EH (cell line): ENCODE measurements at regions not wholly inside any gene's neighbourhood (a gene's known extent, or its start where the extent isn't known, plus 50 kb on each side); places are given as distances from the start of the nearest gene placed in this dataset.

ENCODE experiments used
- DNase-seq: peaks from one replicate; pipeline ENCODE4 v3.0.0-alpha.2; 2015; ENCODE audit warnings: low read depth

DNA sequence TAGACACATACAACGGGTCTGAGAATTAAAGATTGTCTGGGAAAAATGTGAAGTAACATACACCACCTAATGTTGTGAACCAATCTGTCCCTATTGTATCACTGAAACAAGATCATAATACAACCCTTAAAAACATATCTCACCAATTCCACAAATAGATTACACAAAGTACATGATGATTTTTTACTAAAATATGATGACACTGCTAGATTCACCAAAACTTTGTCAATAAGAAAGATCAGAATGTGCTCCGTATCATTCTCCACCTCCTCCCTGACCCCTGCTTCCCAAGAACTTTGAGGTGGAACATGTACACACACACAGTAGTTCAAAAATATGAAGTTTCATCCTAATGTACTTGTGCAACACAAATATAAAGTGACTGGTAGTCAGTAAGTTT, 862.0 kb downstream of the PCDH18 start:
- DNase-seq = no peak

DNA sequence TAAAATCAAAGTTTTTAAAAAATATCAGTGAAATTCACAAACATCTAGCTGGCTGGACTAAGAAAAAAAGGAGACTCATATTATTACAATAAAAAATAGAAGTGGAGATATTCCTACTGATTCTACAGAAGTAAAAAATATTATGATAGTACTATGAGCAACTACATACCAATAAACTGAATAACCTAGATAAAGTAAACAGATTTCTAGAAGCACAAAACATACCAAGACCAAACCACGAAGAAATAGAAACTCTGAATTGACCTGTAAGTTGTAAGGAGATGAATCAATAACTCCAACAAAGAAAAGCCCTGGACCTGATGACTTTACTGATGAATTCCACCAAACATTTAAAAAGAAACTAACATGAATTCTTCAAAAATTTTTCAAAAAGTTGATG, 867.3 kb downstream of the PCDH18 start:
- no peak for DNase-seq

DNA sequence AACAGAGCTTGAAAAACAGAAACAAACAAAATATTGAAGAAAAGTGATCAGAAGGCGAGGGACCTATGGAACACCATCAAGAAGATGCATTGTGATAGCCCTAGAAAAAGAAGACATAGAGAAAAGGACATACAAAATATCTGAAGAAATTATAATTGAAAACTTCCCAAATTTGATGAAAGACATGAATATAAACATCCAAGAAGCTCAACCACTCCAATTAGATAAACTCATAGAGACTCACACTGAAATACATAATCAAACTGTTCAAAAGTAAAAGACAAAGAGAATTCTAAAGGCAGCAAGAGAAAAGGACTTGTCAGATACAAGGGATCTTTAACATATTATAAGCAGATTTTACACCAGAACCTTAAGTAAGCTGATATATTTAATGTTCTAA, 869.8 kb downstream of the PCDH18 start:
- DNase-seq = no peak

DNA sequence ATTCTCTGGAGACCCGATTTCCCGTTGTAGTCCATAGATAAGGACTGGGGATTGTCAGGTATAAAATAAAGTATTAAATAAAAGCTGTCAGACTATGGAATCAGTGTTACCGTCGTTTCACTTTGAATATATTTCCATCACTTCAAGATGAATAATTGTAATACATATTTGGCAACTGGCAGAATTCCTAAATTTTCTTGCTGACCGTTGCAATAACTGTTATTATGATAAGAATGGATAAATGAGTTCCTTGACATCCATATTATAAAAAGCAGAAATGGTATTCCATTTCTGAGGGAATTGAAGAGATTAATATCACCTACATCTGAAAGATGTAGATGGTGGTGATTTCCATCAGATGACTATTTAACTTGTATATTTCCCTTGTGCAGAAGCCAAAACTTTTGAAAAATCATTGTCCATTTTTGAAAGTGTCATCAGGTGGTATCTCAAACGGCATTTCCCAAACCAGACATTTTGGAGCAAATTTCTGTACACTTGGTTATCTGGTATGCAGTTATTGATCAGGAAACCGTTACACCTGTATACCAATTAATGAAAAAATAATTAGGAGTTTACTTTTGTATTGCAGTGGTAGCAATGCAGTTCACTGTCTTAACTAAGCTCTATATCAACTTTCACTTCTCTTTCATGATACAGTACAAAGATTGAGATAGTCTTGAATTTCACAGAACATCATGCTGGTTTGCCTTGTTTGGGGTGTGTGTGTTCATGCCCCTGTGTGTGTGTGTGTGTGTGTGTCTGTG, 878.5 kb downstream of the PCDH18 start:
- DNase-seq = no peak

DNA sequence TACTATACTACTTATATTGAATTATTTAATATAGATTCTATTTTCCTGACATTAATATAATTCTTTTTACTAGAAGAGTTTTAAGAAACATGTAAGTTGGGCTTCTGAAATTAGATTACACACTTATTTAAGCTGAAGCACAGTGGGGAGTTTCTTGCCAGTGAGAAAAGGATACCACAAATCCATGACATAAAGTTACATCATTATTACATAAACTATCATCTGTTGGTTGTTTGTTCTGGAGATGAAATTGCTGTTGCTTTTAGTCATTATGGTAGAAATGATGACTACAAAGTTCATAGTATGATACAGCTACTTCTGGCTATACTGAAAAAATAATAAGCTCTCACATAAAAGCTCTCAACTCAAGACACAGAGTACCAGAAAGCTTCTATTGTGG, 880.4 kb downstream of the PCDH18 start:
- no peak for DNase-seq

DNA sequence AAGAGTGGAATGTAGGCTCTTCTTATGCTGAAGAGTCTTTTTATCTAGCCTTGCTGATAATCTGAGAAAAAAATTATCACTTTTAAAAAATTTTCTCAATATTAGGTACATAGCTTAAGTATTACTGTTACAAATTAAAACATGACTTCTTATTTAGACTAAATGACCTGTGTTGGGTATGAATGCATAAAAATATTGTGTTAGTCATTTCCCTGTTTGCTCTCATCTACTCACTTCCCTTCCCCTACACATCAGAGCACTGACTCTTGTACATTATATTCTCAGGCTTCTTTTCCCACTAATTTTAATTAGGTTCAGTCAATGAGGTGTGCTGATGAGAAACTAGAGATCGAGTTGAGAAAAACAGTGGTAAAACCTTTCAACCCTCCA, 881.0 kb downstream of the PCDH18 start:
- DNase-seq = no peak

DNA sequence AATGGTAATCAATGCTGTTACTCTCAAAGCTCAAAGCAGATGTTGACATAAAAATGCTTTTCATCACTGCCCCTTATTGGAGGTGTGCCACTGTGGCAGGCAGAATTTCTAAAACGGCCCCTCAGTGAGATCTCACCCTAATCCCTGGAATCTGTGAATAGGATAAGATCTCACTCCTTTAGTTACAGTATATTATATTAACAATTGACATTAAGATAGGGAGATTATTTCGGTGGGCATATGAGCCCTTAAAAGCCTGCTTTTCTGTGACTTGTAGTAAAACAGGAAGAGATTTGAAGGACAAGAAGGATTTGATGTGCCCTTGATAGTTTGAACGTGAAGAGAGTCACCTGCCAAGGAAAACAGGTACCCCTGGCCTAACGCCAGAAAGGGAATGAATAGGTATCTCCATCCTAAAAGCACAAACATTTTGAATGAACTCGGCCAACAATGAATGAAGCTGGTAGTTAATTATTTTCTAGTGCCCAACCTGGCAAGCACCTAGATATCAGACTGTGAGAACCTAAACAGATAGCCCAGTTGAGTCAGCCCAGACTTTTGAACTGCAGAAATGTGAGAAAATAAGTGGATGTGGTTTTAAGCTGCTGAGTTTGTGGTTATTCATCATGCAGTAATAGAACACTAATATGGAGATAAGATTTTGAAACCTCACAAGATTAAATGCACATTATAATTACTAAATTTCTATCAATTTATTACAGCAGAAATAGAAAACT, 881.6 kb downstream of the PCDH18 start:
- DNase-seq = no peak

GRCh38 chr4:136644279-136644678, 888.0 kb downstream of the PCDH18 start:
- DNase-seq = no peak

GRCh38 chr4:136643416-136643815, 888.9 kb downstream of the PCDH18 start:
- DNase-seq = no peak

DNA sequence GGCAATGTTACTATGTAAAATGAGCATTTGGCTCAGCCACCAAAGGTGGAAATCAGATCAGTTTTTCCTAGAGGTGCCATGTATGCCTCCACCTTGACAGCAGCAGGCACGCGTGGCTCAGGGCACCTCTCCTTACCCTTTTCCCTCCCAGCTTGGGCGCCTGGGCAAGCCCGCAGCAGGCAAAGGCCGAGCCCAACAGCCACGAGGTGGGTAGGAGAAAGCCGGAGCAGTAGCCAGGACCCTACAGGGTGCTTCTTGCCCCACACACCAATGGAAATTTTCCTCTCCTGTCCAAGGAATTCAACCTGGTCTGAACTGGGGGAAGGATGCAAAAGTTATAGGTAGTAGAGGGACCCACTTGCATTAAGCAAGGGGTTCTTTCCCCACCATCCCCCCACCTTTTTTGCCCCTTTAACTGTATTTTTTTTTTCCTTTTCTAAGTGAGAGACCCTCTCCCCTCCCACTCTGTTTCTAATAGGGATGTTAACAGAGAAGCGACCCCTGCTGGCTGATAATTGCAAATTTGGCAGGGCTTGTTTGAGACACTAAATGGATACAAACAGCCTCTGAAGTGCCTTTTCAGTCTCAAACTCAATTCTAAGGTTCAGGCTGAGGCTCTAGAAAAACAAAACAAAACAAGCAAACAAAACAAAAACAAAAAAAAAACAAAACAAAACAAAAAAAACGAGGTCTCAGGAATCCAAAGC, 895.1 kb downstream of the PCDH18 start:
- peak; percentile 3 for DNase-seq

DNA sequence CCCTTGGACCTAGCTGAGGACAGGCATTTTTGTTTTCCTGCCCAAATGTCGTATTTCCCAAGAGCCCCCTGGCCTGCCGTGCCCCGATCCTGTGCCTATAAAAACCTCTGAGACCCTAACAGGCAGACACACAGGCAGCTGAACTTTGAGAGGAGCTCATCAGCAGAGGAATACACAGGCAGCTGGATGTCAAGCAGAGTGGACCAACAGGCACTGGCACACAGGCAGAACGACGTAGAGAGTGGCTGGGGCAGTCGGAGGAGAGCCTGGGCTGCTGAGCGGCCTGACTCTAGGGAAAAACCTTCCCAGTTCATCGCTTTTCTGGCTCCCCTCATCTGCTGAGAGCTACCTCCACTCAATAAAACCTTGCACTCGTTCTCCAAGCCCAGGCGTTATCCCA, 896.1 kb downstream of the PCDH18 start:
- DNase-seq = no peak

GRCh38 chr4:136634121-136634520, 898.2 kb downstream of the PCDH18 start:
- no peak for DNase-seq

DNA sequence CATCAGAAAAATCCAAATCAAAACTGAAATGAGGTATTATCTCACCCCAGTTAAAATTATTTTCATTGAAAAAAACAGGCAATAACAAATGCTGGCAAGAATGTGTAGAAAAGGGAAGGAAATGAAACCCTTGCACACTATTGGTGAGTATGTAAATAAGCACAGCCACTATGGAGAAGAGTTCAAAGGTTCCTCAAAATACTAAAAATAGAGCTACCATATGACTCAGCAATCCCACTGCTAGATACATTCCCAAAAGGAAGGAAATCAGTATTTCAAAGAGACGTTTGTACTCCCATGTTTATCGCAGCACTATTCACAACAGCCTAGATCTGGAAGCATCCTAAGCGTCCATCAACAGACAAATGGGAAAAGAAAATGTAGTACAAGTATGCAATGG, 932.4 kb downstream of the PCDH18 start:
- DNase-seq = no peak

DNA sequence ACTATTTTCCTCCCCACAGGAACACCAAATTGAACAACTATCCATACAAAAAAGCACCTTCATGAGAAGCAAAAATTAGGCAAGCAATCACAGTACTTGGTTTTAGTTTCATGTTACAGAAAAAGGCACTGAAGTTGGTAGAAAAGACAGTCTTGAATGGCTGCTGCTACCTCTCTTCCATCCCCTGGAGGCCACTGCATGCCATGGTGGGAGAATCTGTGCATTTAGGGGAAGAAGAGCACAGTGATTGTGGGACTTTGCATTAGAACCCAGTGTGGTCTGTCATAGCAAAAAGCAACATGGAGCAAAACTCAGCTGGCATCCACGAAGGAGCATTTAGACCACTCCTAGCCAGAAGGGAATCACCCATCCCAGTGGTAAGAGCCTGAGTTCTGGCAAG, 941.9 kb downstream of the PCDH18 start:
- no peak for DNase-seq

DNA sequence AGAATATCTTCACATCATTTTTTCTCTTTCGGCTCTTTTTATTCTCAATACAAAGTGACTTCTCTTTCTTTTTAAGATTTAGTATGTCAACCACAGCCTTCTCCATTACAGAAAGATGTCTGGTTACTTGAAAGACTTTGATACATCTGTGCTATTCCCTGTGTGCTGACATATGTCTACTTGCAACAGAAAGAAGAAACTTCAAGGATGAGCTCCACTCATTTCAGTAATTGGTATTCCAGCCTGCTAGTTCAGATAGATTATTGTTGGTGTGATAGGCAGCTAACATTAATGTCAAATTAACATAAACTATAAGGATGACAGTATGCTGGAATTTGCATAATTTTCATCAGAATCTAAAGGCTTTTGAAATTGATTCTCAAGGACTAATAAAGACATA, 948.7 kb downstream of the PCDH18 start:
- DNase-seq = no peak

DNA sequence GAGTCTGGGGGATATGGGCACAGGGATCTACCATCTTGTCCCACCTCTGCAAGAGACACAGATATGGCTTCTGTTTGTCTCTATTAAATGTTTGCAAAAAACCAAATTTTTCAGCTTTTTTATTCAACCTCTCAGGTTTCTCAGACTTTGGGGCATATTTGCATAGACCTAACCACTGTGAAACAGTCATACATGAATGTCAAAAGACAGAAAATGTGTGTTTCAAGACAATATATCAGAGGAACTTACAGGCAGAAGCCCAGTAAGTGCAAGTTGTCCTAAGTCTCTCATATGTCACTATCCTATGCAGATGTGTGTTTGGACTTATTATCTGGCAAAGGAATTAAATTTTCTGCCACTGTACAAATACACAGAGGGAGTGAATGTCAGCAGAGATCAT, 951.2 kb downstream of the PCDH18 start:
- DNase-seq = no peak

GRCh38 chr4:136575146-136575545, 957.1 kb downstream of the PCDH18 start:
- DNase-seq = no peak

GRCh38 chr4:136573460-136573859, 958.8 kb downstream of the PCDH18 start:
- DNase-seq = no peak

DNA sequence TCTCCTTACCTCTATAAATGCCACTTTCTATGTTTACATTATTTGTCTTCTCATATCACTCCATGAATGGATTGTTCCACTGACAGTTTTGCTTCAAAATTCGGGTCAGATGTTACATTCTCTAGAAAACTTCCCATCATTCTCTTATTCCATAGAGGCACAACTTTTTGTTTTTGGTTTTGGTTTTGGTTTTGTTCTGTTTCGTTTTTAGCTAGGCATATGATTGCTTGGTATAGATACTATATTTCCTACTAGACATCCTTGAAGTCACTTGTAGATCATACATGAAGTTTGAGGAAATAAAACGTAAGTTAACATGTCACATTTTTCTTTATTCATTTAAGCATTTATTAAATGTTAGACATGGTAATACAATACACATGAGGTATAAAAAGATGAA, 961.0 kb downstream of the PCDH18 start:
- DNase-seq = no peak

GRCh38 chr4:136562834-136563233, 969.5 kb downstream of the PCDH18 start:
- no peak for DNase-seq

- no peak for DNase-seq
Observed at GRCh38 chr4:136558940-136559494, 973.3 kb downstream of the PCDH18 start.

DNA sequence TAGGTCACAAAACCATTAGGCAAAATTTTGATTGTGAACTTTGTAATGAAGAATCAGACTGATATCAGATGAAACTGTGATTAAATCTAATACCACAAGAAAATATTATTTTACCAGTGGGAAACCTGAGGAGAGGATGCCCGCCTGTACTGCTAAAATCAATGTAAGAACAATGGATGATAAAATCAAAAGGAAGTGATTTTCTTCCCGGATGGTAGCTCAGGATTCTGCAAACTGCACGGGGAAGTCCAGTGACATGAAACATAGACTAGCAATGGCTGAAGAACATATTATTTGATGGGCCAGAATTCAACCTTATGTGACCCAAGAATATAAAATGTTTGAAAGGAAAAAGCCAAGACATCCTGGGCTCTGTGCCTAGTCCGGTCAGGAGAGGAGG, 974.9 kb downstream of the PCDH18 start:
- DNase-seq = no peak

DNA sequence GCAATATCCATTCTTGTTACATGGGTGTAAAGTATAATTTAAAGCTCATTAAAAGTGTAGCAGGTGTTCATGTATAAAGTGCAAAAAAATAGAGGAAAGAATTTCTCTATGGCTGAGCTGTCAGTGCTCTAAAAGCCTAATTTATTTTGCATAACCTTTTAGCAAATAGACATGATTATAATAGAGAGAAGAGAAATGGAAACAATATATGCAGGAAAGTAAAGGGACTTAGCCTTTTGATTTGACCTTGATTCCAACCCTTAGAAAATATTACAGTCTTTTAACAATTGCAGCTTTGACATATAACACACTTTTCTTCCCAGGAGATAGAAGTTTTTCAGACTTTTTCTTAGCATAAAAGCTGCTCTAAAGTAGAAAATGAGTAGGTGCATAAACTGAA, 978.3 kb downstream of the PCDH18 start:
- DNase-seq = no peak
